HG03280 (cell line): ENCODE measurements at regions not wholly inside any gene's neighbourhood (a gene's known extent, or its start where the extent isn't known, plus 50 kb on each side); places are given as distances from the start of the nearest gene placed in this dataset.

ENCODE experiments used
- ATAC-seq: cut with Tn5 transposase; IDR thresholded peaks from one replicate; pipeline ENCODE4 v1.9.1; 2021; ENCODE audit warnings: mild to moderate bottlenecking, moderate library complexity; ENCODE audit not compliant: unreplicated experiment

DNA sequence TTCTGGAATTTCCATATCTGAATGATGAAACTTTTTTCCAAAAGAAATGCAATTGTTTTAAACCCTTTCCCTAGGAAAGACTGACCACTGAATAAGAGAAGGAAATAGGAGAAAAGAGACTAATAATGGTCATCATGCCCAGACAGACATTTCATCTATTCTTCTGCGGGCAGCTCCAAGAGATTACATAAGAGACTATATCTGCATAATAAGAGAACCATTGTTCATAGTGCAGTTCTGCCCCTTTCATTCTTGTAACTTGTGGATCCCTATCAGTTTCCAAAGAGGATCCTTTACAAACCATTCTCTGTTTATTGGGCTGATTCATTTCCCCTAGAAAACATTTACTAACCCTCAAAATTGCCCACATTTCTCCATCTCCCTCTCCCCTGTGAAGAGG is 197.8 kb downstream of the FSCB start:
- no peak for ATAC-seq

DNA sequence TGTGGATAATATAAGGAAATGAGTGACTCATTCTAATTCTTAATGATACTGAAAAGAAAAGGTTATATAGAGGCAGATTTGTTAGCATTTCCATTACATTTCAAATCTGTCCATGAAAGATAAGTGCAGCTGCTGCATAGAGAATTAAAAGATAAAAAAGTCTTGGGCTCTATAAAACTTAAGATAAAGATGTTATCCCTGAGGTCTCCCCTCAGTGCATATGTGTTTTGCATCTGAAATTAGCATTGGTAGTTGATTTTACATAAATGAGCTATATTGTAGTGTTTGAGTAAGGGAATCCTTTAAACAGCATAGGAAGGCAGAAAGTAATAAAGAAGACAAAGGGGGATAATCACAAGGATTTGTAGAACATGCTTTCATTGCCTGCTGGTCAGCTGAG is 206.2 kb downstream of the FSCB start:
- ATAC-seq, result no peak

DNA sequence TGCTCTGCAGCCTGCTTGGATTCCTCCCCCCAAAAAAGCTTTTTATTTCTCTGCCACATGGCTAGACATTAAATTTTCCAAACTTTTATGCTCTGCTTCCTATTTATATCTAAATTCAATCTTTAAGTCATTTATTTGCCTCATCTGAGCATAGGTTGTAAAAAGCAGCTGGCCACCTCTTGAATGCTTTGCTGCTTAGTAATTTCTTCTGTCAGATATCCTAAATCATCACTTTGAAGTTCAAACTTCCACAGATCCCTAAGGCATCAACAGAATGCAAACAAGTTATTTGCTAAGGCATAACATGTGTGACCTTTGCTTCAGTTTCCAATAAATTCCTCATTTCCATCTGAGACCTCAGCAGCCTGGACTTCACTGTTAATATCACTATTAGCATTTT is 209.6 kb downstream of the FSCB start:
- no peak for ATAC-seq

DNA sequence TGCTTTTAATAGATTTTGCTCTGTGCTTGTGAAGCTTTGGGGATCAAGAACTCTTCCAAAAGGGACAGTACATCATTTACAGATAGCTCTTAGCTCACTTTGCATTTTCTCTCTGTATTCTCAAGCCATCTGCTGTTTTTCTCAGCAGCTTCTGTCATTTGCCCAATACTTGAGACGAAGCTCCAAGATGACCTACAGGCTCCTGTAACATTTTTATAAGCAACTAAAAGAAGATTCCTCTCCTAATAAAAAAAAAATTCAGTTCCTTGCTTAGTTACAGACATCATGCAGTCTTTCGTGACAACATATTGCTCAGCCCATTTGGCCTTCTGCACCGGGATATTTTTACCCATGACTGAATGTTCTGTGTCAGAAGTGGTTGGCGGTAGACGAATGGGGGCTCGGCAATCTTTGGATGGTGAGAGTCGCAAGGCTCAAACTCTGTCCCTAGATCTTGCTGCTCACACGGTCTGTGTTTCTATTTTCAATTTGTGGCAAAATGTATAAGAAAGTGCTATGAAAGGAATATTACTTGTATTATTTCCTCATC is 215.6 kb downstream of the FSCB start:
- ATAC-seq, result no peak

DNA sequence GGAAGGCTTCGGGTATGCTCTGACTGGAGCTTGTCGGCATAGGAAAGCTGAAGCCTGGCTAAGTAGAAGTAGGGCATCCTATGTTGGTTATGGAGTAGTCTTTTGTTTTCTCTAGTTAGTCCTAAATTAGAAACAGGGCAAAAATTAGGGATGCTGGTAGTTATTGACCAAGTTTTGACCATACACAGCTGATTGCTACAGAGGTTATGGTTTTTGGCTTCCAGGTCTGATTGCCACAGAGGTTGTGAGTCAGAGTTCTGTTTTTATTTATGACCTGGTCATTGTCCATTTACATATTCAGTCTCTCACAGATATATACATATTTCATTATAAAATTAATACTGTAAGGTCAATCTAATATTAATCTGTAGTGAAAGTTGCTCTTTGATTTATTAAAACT is 219.2 kb downstream of the FSCB start:
- ATAC-seq, result no peak

DNA sequence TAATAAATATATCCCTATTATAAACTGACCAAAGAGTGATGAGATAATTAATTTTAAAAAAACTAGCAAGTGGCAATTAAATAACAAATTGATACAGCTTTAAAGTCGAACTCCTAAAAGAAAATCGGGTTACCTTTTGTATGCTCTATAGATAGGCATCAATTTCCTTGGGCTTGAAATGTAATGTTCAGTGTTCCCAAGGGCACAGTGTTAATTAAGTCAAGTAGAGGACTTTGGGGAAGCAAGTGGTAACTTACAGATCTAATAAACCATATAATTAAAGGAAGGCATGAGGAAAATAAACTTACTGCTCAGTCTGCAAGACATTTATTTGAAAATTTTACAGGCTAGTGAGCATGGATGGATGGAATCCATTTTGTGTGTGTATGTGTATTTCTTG is 220.9 kb downstream of the FSCB start:
- no peak for ATAC-seq

DNA sequence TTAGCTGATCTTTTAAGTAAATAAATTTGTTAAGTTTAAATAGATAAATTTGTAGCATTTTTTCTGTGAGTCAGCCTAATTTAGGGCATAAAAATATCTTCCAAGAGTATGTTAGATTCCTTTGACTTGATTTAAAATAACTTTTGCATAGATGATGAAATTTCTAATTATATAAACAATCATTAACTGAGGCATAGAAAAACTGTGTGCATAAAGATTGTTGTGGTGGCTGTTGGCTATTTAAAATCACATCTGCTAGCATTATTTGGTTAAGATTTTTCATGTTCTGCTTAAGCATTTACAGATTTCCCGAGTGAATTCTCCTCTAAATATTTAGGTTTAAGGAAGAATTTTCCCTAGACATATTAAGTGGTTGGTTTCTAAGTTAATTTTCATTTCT is 223.2 kb downstream of the FSCB start:
- ATAC-seq, result no peak

DNA sequence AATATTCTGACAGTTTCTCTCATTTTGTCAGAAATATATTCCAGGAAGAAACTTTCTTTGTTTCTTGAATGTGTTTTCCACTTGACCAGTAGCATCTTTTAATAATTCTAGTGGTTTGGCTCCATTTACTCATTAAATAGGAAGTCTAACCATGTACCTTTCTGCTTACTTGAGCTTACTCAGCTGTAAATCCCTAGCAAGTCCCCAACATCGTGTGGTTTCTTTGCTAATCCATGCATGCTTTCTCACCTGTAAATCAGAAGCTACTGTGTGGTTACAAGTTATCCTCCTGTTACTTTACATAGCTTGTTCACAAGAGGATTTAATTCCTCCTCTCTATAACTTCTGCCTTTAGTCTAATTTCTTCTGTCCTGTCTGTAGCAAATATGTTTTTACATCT is 227.7 kb downstream of the FSCB start:
- no peak for ATAC-seq

DNA sequence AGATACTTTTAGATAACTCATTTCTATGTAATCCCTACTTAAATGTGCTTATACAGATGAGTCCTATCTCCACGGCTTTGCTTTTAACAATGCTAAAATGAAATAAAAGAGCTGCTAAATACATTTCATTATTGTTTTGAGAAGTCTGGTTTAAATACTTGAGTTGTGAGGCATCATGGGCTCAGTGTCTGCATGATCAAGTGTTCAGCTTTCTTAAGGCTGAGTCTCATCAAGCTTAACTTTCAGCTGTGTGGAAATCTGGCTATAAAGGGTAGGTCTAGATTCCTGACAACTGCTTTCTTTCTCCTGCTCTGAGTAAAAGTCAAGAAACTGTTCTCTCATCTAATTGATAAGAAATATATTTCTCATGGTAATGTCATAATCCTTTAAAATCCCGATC is 235.4 kb downstream of the FSCB start:
- no peak for ATAC-seq

DNA sequence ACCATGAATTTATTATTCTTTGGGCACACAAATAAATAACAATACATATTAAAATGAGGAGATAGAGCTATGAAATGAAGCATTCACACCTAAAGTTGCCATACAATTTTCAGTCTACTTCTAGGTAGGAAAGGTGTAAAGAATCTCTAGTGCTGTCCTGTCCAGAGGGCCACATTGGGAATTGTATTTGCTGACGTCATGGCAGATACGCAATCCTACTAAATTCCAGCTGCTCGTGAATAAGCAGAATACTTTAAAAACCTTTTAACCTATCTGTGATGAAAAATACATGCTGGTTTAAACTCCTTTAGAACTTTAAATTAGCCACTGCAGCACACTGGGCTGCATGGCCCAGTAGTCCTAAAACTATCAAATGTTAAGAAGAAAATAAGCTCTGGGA is 236.1 kb downstream of the FSCB start:
- ATAC-seq, result no peak

DNA sequence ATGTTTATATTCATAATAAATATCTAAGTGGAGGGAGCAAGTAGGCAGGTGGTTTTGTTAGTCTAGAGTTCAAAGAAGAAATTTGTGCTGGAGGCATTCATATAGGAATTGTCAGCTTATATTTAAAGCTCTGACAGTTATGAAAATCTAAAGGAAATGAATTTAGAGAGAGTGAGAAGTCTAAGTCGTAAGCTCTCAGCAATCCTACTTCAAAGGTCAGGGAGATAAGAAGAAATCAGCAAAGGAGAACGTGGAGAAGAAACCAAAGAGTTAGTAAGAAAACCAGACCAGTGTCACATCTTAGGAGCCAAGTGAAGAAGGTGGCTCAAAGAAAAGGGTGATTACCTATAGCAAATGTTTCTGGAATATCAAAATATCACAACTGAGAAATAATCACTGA is 241.8 kb downstream of the FSCB start:
- ATAC-seq, result no peak

DNA sequence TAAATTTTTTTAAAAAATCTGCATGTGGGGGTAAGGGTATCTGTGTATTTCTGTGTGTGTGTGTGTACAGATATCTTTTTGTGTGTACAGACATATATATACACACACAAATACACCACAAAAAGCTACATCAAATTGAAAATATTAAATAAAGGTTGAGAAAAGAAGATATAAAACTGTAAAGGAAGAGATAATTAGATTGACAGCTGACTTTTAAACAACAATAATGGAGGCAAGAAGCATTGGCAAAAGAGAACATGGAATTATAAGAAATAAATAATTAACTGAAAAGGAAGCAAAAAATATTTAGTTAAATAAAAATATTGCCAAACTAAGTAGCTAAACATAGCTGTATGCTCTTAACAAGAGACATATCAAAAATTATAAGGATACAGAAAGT is 291.4 kb downstream of the FSCB start:
- ATAC-seq, result no peak

DNA sequence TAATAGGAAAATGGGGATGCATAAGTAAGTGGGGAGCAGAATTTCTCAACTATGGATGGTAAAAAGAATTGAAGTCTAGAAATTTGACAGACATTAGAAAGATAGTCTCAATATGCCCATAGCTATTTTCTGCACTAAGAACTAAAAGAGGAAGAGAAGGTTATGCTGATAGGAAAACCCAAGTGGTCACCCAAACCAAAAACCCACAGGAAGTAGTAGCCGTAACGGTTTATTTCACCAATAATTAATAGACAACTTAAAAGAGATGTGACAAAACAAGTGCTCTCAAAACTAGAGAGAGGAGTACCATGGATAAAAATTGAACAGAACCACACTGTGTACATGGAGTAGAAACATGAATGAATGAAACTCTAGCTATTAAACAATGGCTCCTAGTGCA is 295.4 kb downstream of the FSCB start:
- ATAC-seq, result no peak

DNA sequence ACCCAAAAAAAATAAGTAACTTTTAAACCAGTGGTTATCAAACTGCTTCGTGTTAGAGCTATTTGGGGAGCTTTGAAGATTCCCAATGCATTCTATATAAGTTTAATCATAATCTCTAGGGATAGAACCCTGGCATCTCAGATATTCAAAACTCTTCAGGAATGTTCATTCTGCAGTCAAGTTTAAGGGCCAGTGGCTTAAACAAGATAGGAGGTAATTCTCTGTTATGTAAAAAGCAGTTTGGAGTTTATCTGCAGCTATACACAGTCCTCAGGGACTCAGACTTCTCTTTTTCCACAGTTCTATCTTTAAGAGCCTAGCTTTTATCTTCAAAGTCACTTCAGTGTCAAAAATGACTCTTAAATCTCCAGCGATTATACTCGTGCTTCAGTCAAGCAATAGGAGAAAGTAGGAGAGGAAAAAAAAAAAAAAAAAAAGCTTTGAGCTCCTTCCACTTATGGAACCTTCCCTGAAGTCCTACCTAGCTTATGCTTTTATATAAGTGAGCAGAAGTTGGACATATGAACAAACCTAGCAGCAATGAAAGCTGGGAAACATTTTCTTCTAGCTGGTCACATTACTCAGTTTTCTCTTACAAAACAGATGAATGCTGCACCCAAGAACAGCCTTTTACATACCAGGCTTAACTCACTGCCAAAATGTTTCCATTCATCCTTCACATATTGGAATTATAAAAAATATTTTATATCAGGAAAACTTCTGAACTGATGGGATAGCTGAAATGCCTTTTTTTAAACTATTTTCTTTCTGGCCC is 302.8 kb downstream of the FSCB start:
- no peak for ATAC-seq

DNA sequence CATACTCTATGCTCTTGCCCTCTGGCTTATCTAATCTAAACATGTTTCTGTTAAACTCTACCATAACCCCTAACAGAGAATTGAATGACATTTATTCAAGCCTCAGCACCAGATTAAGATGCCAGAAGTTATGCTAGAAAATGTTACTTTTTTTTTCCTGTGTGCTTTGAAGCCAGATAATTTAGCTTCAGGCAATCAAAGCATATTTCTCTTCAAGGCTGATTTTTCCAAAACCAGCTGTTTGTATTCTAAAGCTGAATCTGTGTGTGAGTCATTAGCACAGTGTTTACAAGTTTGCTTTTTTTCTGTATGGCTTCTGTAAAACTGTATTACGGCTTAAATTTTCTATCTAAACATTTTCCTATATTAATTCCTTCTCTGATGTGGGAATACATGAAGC is 326.1 kb downstream of the FSCB start:
- ATAC-seq, result no peak

DNA sequence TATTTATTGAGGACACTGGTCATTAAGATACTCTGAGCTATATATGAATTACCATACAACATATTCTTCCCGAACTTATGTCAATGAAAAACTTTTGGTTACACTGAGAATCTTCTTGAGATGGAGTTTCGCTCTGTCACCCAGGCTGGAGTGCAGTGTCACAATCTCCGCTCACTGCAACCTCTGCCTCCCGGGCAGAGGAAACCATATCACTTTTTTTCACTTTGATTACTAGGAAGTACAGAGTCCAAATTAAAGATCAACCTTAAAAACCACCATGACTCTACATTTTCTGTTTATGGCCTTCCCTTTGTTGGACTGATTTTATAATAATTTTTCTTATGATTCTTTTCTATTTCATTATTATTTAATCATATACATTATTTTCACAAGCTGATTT is 336.5 kb downstream of the FSCB start:
- no peak for ATAC-seq

DNA sequence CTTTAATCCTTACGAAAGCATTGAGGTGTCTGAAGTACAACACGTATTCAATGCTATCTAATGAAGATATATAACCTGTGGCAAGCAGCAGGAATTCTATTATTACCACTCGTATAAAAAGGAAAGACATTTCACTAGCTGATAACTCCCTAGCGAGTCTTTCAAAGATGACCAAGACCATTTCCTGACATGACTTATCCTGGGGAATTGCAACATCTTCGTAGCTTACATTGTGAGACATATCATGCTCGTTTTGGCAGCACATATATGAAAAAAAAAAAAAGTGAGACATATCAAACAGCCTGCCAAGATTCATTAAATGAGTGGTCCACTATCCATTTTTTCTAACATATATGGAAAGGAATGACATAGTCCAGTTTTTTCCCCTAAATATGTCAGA is 337.0 kb downstream of the FSCB start:
- ATAC-seq, result no peak

DNA sequence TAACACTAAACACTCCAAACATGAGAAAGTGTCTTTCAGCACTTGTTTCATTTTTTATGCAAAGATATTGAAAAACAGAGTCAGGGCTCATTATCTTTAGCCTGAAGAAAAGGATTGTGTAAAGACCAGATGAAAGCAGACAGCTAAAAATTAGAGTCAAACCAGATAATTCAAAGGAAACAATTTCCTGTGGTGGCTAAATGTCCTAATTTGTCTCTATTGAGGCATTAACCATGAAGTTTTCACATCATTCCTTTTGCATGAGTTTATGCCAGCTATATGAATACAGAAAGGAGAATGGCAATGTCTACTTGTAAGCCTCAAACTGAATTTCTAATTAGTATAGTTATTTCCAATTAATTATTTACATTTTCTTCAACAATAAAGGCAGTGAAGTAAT is 338.5 kb downstream of the FSCB start:
- ATAC-seq, result no peak

DNA sequence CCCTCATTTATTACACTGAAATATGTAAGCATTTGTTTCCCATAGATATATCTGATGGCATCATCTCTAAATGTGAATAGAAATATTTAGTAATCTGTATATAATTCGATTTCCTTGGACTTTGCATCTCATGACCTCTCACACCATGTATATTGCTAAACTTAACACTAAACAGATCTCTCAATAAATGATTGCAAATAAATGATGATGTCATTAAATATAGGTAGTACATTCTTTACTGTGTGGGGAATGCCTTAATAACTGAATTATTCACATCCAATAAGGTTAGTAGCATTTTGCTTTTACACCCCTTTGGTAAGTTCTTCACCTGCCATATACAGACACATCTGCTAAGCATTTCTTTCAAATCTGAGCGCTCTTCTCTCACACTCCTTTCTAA is 340.5 kb downstream of the FSCB start:
- no peak for ATAC-seq

DNA sequence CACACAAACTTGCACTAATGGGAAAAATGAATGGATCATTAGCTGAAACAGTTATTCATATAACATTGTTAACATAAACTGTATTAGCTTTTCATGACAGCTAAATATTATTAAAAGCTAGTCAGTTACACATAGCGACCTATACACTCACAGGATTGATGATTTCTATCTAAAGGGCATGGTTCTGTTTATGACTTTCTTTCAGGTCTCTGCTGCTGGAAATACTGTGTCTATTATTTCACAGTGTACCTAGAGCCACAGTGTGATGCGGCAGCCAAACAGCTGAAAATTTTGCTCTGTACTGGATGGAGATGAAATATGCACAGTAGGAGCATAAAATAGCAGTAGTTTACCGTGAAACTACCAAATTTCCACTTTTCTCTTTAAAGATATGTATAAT is 341.1 kb downstream of the FSCB start:
- ATAC-seq, result no peak

DNA sequence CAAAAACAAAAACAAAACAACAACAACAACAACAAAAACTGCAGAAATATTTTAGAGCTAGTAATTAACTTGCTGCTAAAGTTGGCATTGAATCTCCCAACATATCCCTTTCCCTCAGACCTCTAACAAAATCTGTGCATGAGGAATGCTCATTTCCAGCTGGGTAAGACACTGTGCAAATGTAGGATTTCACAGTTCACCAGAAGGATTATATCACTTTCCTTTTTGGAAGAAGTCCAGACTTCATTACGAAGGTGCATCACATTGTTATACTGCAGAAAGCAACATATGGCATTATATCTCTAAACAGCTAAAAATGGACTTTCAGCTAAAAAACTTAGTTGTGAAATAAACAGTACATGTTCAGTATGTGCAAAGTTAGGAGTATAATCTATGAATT is 341.8 kb downstream of the FSCB start:
- no peak for ATAC-seq

DNA sequence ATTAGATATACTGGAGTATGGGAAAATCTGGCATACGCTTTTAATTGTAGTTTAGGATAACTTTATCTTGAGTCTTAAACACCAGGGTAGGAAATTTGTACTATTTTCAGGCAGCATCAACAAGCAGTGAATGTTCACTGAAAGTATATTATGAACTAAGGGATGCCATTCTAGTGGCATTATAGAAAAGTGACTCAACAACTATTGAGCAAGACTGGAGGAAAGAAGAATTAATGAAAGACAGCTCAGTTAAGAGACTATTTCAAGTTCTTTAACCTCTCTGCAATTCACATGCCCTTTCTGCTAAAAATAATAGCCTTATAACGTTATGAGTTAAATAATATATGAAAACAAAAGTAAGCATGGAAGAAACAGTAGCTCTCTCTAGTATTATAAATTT is 343.1 kb downstream of the FSCB start:
- no peak for ATAC-seq

DNA sequence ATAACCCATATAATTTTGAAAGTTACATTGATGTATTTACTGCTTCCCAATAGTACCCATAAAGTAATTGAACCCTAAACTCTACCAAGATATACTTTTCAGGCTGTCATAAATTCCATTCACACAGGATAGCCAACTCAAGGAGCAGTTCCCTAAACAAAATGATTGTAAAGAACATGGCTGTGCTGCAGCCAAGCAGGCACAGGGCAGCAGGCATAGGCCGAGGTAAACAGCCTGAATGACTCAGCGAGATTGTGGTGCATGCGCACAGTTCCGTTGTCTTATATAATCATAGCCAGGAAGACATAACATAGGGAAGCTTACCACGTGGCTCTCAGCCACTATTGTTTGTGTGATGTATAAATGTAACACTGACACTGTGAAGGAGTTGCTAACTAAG is 344.9 kb downstream of the FSCB start:
- no peak for ATAC-seq
